AG09309 (cell line): ENCODE measurements at regions not wholly inside any gene's neighbourhood (a gene's known extent, or its start where the extent isn't known, plus 50 kb on each side); places are given as distances from the start of the nearest gene placed in this dataset.
"Not testable (repeated sequence)": the region's sequence is repeated elsewhere in the genome, so short reads cannot be mapped to it uniquely, and the experiment has no call there.

Experiments
- DNase-seq: peaks from one replicate; pipeline ENCODE4 v3.0.0-alpha.2; 2010; ENCODE audit warnings: low read depth
- H3K4me3 ChIP-seq: 2 replicates; pipeline ENCODE4 v1.5.1; 2011; ENCODE audit warnings: mild to moderate bottlenecking, low read depth, low read length, moderate library complexity; ENCODE audit not compliant: control insufficient read depth
- CTCF ChIP-seq: IDR thresholded peaks from 2 replicates; pipeline ENCODE4 v1.5.1; 2011; ENCODE audit warnings: mild to moderate bottlenecking, low read depth, low read length, inconsistent platforms; ENCODE audit not compliant: insufficient read depth, control insufficient read depth; ENCODE audit errors: missing control alignments

GRCh38 chr4:27442146-27442545 lies 581.5 kb downstream of the STIM2 start:
- DNase-seq = no peak
- TF ChIP-seq CTCF = no peak
- no peak overlapping the region for H3K4me3 ChIP-seq

DNA sequence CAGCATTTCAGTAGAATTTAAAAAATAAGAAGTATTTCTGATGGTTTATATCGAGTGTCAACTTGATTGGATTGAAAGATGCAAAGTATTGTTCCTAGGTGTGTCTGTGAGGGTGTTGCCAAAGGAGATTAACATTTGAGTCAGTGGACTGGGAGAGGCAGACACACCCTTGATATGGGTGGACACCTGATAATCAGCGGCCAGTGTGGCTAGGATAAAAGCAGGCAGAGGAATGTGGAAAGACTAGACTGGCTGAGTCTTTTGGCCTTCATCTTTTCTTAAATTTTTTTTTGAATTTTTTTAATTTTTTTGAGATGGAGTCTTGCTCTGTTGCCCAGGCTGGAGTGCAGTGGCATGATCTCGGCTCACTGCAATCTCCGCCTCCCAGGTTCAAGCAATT lies 582.0 kb downstream of the STIM2 start:
- H3K4me3 ChIP-seq, DNase-seq: not testable (repeated sequence)

GRCh38 chr4:27463816-27464215 lies 603.2 kb downstream of the STIM2 start:
- peak; percentile 35 for DNase-seq
- TF ChIP-seq CTCF = no peak
- H3K4me3 ChIP-seq = no peak overlapping the region

GRCh38 chr4:27467351-27467750 lies 606.7 kb downstream of the STIM2 start:
- no peak for TF ChIP-seq CTCF
- DNase-seq = no peak
- H3K4me3 ChIP-seq = no peak overlapping the region

DNA sequence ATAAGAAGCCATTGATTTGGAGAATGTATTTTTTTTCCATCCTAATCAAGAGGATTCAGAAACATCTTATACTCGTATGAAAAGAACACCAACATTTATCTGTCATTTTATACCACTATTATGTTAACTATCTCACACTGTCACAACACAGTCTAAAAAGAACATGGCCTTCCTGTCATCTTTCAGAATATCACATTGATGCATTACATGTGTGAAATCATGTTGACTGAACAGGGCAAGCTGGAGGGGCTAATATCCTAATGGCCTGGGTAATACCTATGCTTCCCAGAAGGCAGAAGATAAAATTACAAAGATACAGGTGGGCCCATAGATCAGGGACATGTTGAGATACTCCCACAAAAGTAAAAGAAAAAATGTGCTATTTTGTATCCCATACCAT lies 611.7 kb downstream of the STIM2 start:
- DNase-seq = no peak
- no peak for TF ChIP-seq CTCF
- H3K4me3 ChIP-seq = no peak overlapping the region

DNA sequence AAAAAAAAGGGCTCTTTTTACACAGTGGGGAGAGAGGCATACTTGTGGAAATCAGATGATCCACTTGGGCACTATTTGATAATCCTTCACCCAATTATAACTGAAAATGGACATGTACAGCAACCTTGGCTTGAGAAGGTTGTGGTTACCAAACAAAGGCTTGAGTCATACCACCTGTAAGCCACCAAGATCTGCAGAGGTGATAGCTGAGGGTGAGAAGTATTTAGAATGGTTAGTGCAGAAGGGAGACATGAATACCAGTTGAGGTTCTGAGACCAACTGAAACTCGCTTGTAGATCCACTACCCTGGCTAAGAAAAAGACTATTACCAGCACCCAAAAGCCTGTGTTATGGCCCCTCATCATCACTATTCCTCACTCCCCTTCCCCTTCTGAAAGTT lies 614.0 kb downstream of the STIM2 start:
- no peak for TF ChIP-seq CTCF
- no peak overlapping the region for H3K4me3 ChIP-seq
- no peak for DNase-seq

DNA sequence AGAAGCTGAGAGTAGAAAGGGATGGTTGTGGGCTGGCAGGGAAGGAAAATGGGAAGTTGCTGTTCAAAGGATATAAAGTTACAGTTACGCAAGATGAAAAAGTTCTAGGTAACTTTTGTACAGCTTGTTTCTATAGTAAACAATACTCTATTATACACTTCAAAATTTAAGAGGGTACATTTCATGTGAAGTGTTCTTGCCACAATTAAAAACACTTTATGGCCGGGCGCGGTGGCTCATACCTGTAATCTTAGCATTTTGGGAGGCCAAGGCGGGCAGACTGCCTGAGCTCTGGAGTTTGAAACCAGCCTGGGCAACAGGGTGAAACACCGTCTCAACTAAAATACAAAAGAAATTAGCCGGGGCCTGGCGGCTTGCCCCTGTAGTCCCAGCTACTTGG lies 623.6 kb downstream of the STIM2 start:
- DNase-seq = no peak
- no peak overlapping the region for H3K4me3 ChIP-seq
- no peak for TF ChIP-seq CTCF
